IMR-90 (cell line): ENCODE measurements at regions not wholly inside any gene's neighbourhood (a gene's known extent, or its start where the extent isn't known, plus 50 kb on each side); places are given as distances from the start of the nearest gene placed in this dataset.
A peak's percentile ranks its signal among the peaks of the same experiment; 100 is the strongest.

ENCODE experiments used
- ATAC-seq: fragments of 200-7000 bp; cut with Tn5 transposase; 2 replicates; pipeline ENCODE4 v1.9.1; 2020; ENCODE audit warnings: low read depth, mild to moderate bottlenecking, moderate library complexity
- BruUV-seq: library from RNA; stranded (reverse); fragments of 400-500 nt; replicated peaks from 2 replicates; lab custom pipeline; 2021; lab: Mats Ljungman, UMichigan
- CTCF ChIA-PET: fragments of 300-600 bp; formaldehyde crosslinking; extraction: SDS; loops from one replicate; lab custom pipeline; 2021; ENCODE audit warnings: antibody characterized with exemption; lab: Yijun Ruan, JAX
- POLR2A ChIA-PET: fragments of 300-600 bp; sonication (Branson Sonifier 250); formaldehyde crosslinking; loops from one replicate; lab custom pipeline; 2022; ENCODE audit warnings: antibody characterized with exemption; ENCODE audit not compliant: unreplicated experiment; lab: Charles Lee
- DNase-seq: peaks from one replicate; pipeline ENCODE4 v3.0.0; 2013
- H2AFZ ChIP-seq: replicated peaks from 2 replicates; pipeline ENCODE3; 2013; ENCODE audit warnings: low read length, mild to moderate bottlenecking; ENCODE audit not compliant: poor library complexity
- H2AK5ac ChIP-seq: 2 replicates; pipeline ENCODE4 v1.6.1; 2013; ENCODE audit warnings: low read depth, low read length, inconsistent platforms
- H2AK9ac ChIP-seq: replicated peaks from 2 replicates; pipeline ENCODE3; 2013; ENCODE audit warnings: mild to moderate bottlenecking, low read depth, low read length, moderate library complexity; ENCODE audit not compliant: poor library complexity
- H2BK120ac ChIP-seq: 2 replicates; pipeline ENCODE4 v1.6.1; 2013; ENCODE audit warnings: low read depth, low read length, inconsistent platforms
- H2BK15ac ChIP-seq: 3 replicates; pipeline ENCODE4 v1.6.1; 2013; ENCODE audit warnings: low read depth, low read length, inconsistent platforms
- H2BK20ac ChIP-seq: 2 replicates; pipeline ENCODE4 v1.6.1; 2013; ENCODE audit warnings: low read depth, mild to moderate bottlenecking, inconsistent platforms, low read length, moderate library complexity
- H2BK5ac ChIP-seq: 2 replicates; pipeline ENCODE4 v1.6.1; 2013; ENCODE audit warnings: mild to moderate bottlenecking, low read depth, low read length, inconsistent platforms; ENCODE audit not compliant: poor library complexity, severe bottlenecking
- H3K14ac ChIP-seq: replicated peaks from 2 replicates; pipeline ENCODE4 v1.6.1; 2013; ENCODE audit warnings: low read depth, low read length, inconsistent platforms
- H3K18ac ChIP-seq: 2 replicates; pipeline ENCODE4 v1.6.1; 2013; ENCODE audit warnings: low read depth, low read length, control low read depth
- H3K23ac ChIP-seq: 2 replicates; pipeline ENCODE4 v1.6.1; 2013; ENCODE audit warnings: low read depth, low read length, inconsistent platforms
- H3K27ac ChIP-seq: 2 replicates; pipeline ENCODE4 v1.5.1; 2013; ENCODE audit warnings: mild to moderate bottlenecking, control low read depth, low read length; ENCODE audit not compliant: insufficient read depth
- H3K27me3 ChIP-seq: 2 replicates; pipeline ENCODE4 v1.6.1; 2013; ENCODE audit warnings: low read length; ENCODE audit not compliant: control insufficient read depth, insufficient read depth
- H3K36me3 ChIP-seq: 2 replicates; pipeline ENCODE4 v1.6.1; 2013; ENCODE audit warnings: low read length, mixed read lengths; ENCODE audit not compliant: control insufficient read depth, insufficient read depth
- H3K4ac ChIP-seq: 2 replicates; pipeline ENCODE4 v1.6.1; 2013; ENCODE audit warnings: low read depth, low read length, inconsistent platforms
- H3K4me1 ChIP-seq: 2 replicates; pipeline ENCODE4 v1.6.1; 2013; ENCODE audit warnings: low read length, mixed read lengths; ENCODE audit not compliant: control insufficient read depth, insufficient read depth
- H3K4me2 ChIP-seq: 2 replicates; pipeline ENCODE4 v1.6.1; 2013; ENCODE audit warnings: low read depth, mild to moderate bottlenecking, control low read depth, low read length, moderate library complexity
- H3K4me3 ChIP-seq: 2 replicates; pipeline ENCODE4 v1.5.1; 2013; ENCODE audit warnings: low read depth, mild to moderate bottlenecking, control low read depth, low read length, moderate library complexity; ENCODE audit not compliant: insufficient read depth
- H3K56ac ChIP-seq: 2 replicates; pipeline ENCODE4 v1.6.1; 2013; ENCODE audit warnings: low read length, inconsistent platforms; ENCODE audit not compliant: insufficient read depth; ENCODE audit errors: extremely low read depth
- H3K79me1 ChIP-seq, 2 experiments: 2 replicates each; pipeline ENCODE4 v1.6.1; 2013; ENCODE audit warnings: low read length in 2 of 2, inconsistent platforms in 1 of 2, low read depth in 1 of 2
- H3K9ac ChIP-seq: 2 replicates; pipeline ENCODE4 v1.6.1; 2013; ENCODE audit warnings: low read depth, low read length, control low read depth
- H3K9me1 ChIP-seq: 2 replicates; pipeline ENCODE4 v1.6.1; 2013; ENCODE audit warnings: low read length, inconsistent platforms; ENCODE audit not compliant: insufficient read depth
- H3K9me3 ChIP-seq: 2 replicates; pipeline ENCODE4 v1.6.1; 2013; ENCODE audit warnings: low read length; ENCODE audit not compliant: control insufficient read depth, insufficient read depth
- H4K20me1 ChIP-seq: 2 replicates; pipeline ENCODE4 v1.6.1; 2013; ENCODE audit warnings: low read length, inconsistent platforms; ENCODE audit not compliant: insufficient read depth
- H4K5ac ChIP-seq: 2 replicates; pipeline ENCODE4 v1.6.1; 2013; ENCODE audit warnings: mild to moderate bottlenecking, low read depth, low read length, control low read depth
- H4K8ac ChIP-seq, 2 experiments: 2 replicates each; pipeline ENCODE4 v1.6.1; 2013; ENCODE audit warnings: low read depth in 2 of 2, low read length in 2 of 2, control low read depth in 1 of 2, inconsistent platforms in 1 of 2
- H4K91ac ChIP-seq: 2 replicates; pipeline ENCODE4 v1.6.1; 2013; ENCODE audit warnings: low read depth, low read length, inconsistent platforms; ENCODE audit not compliant: insufficient read depth
- BHLHE40 ChIP-seq: fragments of 150-350 bp; IDR thresholded peaks from 2 replicates; pipeline ENCODE4 v1.6.1; 2016; ENCODE audit warnings: mild to moderate bottlenecking, low read depth, low read length
- CEBPB ChIP-seq: IDR thresholded peaks from 2 replicates; pipeline ENCODE4 v1.6.1; 2012; ENCODE audit warnings: low read depth, low read length, improper control_type of control experiment
- CHD1 ChIP-seq: IDR thresholded peaks from 2 replicates; pipeline ENCODE4 v1.6.1; 2012; ENCODE audit warnings: low read depth, low read length, improper control_type of control experiment
- CTCF ChIP-seq: conservative IDR thresholded peaks from 2 replicates; pipeline ENCODE4 v1.5.1; 2012; ENCODE audit warnings: mild to moderate bottlenecking, low read depth, low read length, improper control_type of control experiment
- ELK1 ChIP-seq: fragments of 150-350 bp; IDR thresholded peaks from 2 replicates; pipeline ENCODE4 v1.6.1; 2016; ENCODE audit warnings: low read depth, mild to moderate bottlenecking, low read length, moderate library complexity, borderline replicate concordance
- FOS ChIP-seq: fragments of 150-350 bp; IDR thresholded peaks from 2 replicates; pipeline ENCODE4 v1.6.1; 2016; ENCODE audit warnings: low read depth, low read length
- MAFK ChIP-seq: IDR thresholded peaks from 2 replicates; pipeline ENCODE4 v1.6.1; 2012; ENCODE audit warnings: low read depth, low read length, improper control_type of control experiment
- POLR2A ChIP-seq: IDR thresholded peaks from 2 replicates; pipeline ENCODE4 v1.6.1; 2012; ENCODE audit warnings: mild to moderate bottlenecking, low read depth, low read length
- RCOR1 ChIP-seq: IDR thresholded peaks from 2 replicates; pipeline ENCODE4 v1.6.1; 2012; ENCODE audit warnings: mild to moderate bottlenecking, low read length, improper control_type of control experiment; ENCODE audit not compliant: insufficient replicate concordance
- USF2 ChIP-seq: fragments of 150-350 bp; IDR thresholded peaks from 2 replicates; pipeline ENCODE4 v1.6.1; 2017; ENCODE audit warnings: mild to moderate bottlenecking, antibody characterized with exemption, low read length, low read depth
- WGBS, 2 experiments: methylation state at CpG; one replicate each; pipeline versions ENCODE4 v1.1.5 to v1.1.7; 2013; ENCODE audit warnings: missing lambda C conversion rate in 2 of 2; ENCODE audit not compliant: insufficient read length in 1 of 2; ENCODE audit errors: extremely low coverage in 2 of 2; 5-methylcytosine and 5-hydroxymethylcytosine counted together
- dilution Hi-C: fragments of 300-500 bp; cut with HindIII; formaldehyde crosslinking; loops from one replicate; pipeline ENCODE4 v1.14.3; 2018; ENCODE audit warnings: low sequenced_read_pairs; ENCODE audit not compliant: unreplicated experiment
- in situ Hi-C: fragments of 300-500 bp; cut with MboI; formaldehyde crosslinking; loops from 3 replicates; pipeline ENCODE4 v1.14.3; 2019; ENCODE audit warnings: low sequenced_read_pairs, inconsistent platforms, mixed read lengths
- intact Hi-C: fragments of 100-400 bp; cut with micrococcal nuclease; formaldehyde crosslinking; loops from 2 replicates; pipeline ENCODE4 v1.10.0; 2022

- TF ChIP-seq BHLHE40, result no peak
These were observed 161.8 kb upstream of the TBL1XR1 start (continued) for GRCh38 chr3:177358977-177359592.

DNA sequence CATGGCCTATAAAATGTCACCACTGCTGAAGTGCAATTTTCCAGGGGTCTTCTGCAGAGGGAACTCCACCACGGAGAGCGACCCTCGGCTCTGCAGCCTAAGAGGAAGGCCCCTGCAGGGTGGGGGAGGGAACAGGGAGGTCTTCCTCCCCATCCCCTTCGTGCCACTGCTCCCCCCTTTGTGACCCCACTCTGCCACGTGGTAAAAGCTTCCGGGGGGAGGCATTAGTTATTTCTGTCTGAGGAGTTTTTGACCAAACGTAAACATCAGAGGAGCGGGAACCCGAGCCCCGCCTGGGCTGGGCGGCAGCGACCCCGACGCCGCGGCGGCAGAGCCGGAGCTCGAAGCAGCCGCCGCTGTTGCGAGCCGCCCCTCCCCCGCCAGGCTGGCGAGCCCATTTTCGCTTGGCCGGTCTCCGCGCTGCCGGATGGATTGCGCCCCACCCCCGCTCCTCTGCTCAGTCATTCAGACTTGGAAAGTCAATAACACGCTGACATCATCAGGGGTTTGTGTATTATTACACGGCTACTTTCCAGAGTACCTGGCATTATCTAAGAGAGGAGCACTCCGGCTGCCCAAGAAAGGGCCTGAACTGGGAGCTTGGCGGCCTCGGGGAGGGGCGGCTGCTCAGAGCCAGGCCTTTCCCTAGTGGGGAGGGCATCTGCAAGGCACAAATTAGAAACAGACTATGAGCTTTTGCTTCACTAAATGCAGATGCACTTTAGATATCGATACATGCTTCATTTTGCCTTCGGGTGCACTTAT is 162.5 kb upstream of the TBL1XR1 start:
- H3K9me1 ChIP-seq, result no peaks in the 10 kb centered on the region
- peaks cover 27% of the 10 kb centered on the region for H3K4me1 ChIP-seq
- H3K4me2 ChIP-seq, result peak overlapping the region; percentile 70
- H3K4me3 ChIP-seq, result peak overlapping the region; percentile 5; the same call in 1 of the 2 replicates
- peak overlapping the region; percentile 74 for H2AK5ac ChIP-seq
- peak overlapping the region; percentile 83 for H2AFZ ChIP-seq
- peak overlapping the region; percentile 56 to 89 for H4K8ac ChIP-seq
- peak; percentile 90 for ATAC-seq
- no peak overlapping the region for H3K9ac ChIP-seq
- peak overlapping the region; percentile 82 for H2BK20ac ChIP-seq
- peak overlapping the region; percentile 52 for H3K18ac ChIP-seq
- peak overlapping the region; percentile 60; the same call in 1 of the 2 replicates for H3K14ac ChIP-seq
- POLR2A ChIA-PET, result interaction anchor here (0.6 kb wide), 1 partner anchor 164 kb away, joined by 3 read pairs; no protein-coding TSS in a partner anchor
- DNase-seq, result peak; percentile 99
- H3K4ac ChIP-seq, result peak overlapping the region; percentile 82
- peak overlapping the region; percentile 20; the same call in 1 of the 2 replicates for H3K56ac ChIP-seq
- dilution Hi-C loops (no loop called here), intact Hi-C loops (loop anchor here (1.0 to 10.0 kb wide), 11 partner anchors 103 to 1026 kb away; partner anchors contain the start of gene TBL1XR1), in situ Hi-C loops (loop anchor here (5.0 to 10.0 kb wide), 3 partner anchors 162 to 973 kb away; partner anchors contain the start of gene TBL1XR1)
- peak overlapping the region; percentile 90 for H4K91ac ChIP-seq
- no peaks in the 10 kb centered on the region for H4K20me1 ChIP-seq
- peak overlapping the region; percentile 93 for H2BK120ac ChIP-seq
- no TSS peak for BruUV-seq
- CTCF ChIA-PET, result no interaction called here
- peaks cover 0 to 15% of the 10 kb centered on the region in 2 experiments; a peak in 2 of 4 replicates for H3K79me1 ChIP-seq
- no peaks in the 10 kb centered on the region for H3K27me3 ChIP-seq
- H3K36me3 ChIP-seq, result no peaks in the 10 kb centered on the region
- H4K5ac ChIP-seq, result peak overlapping the region; percentile 26
- 0% methylated on average over 25 of the region's 40 CpGs; no CpG with 5 or more reads in 1 of the 2 experiments for WGBS, 2 experiments
- H2AK9ac ChIP-seq, result peak overlapping the region; percentile 77
- H3K9me3 ChIP-seq, result no peaks in the 10 kb centered on the region
- H3K27ac ChIP-seq, result peak overlapping the region; percentile 59
- peak overlapping the region; percentile 70 for H3K23ac ChIP-seq
- H2BK5ac ChIP-seq, result peak overlapping the region; percentile 88
- H2BK15ac ChIP-seq, result peak overlapping the region; percentile 75; the same call in 1 of the 3 replicates
- no peak for TF ChIP-seq ELK1
- peak; percentile 70 for TF ChIP-seq RCOR1
- TF ChIP-seq POLR2A, result 0 out of 2 replicates have a peak, but pooled peaks have one; percentile 28
- no peak for TF ChIP-seq CHD1
- TF ChIP-seq FOS, result peak; percentile 84
- TF ChIP-seq USF2, result no peak
- peak; percentile 70 for TF ChIP-seq MAFK
- peak; percentile 74 for TF ChIP-seq CEBPB
- TF ChIP-seq CTCF, result no peak
